ENCODE measurements at regions not wholly inside any gene's neighbourhood (a gene's known extent, or its start where the extent isn't known, plus 50 kb on each side); places are given as distances from the start of the nearest gene placed in this dataset.

DNA sequence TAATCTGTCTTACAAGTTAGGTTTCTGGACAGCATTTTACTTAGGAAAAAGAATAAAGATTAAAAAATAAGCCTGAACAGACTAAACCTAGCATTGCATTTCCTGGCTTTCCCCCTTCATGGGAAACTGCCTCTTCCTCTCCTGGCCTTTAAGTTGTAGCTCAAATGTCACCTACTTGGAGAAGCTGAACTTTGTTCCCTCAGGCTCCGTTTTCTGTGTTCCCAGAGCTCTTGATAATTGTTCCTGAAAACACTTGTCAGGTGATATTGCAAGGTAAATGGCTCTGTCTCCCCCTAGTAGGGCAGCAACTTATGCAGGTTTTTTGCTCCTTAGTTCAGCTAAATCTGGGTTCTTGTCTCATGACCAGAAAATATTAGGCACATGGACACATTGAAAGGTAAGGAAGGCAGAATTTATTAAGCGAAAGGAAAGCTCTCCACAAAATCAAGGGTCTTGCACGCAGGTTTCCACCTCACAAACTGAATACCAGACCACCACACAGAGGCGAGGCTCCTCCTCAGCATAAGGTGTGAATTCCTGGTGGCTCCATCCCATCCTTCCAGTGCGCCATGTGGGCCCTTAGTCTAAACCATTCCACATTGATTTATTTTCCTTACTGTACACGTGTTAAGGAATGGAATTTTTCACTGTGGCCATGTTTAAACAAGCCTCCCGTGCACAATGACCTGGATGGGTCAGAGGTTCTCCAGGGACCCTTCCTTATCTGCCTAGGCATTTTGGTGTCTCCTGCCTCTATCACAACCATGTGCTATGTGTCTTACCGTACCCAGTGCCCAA, 229.3 kb downstream of the HNMT start:
- no peaks in the 10 kb centered on the region for H3K4me1 ChIP-seq
- no peak for DNase-seq (ENCODE audit: low spot score in 2 of 2)
- H3K9me3 ChIP-seq = no peaks in the 10 kb centered on the region
- H3K27ac ChIP-seq = no peak overlapping the region
- no peaks in the 10 kb centered on the region for H3K27me3 ChIP-seq
- no peaks in the 10 kb centered on the region for H3K36me3 ChIP-seq
- no peak overlapping the region for H3K4me3 ChIP-seq
- intact Hi-C loops (cut with DNase I; ENCODE audit: low total_unique reads) = no loop called here
- TF ChIP-seq CTCF (IDR thresholded peaks at IDR 0.05) (no peak), POLR2AphosphoS5 (IDR thresholded peaks at IDR 0.05) (no peak), POLR2A (IDR thresholded peaks at IDR 0.05) (no peak)

DNA sequence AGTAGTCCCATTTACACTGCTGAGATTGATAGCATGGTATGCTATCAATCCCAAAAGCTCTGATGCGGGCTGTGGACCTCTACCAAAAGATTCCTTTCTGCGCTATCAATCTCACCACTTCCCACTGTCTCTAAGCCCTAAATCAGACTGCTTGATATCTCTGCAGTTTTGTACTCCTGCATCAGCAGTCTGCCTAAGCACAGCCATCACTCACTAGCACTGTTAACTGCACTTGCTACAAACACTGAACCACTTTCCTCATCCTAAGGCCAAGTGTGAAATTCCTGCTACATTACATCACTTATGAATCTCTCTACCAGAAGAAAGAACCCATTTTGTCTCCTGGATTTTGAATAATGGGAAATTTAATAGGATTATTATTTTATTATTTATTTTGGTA, 237.0 kb downstream of the HNMT start:
- Histone ChIP-seq H3K4me3 (no peak overlapping the region), H3K4me1 (no peaks in the 10 kb centered on the region), H3K9me3 (no peaks in the 10 kb centered on the region), H3K27ac (no peak overlapping the region), H3K36me3 (no peaks in the 10 kb centered on the region), H3K27me3 (no peaks in the 10 kb centered on the region)
- TF ChIP-seq POLR2A (IDR thresholded peaks at IDR 0.05) (no peak), CTCF (IDR thresholded peaks at IDR 0.05) (no peak), POLR2AphosphoS5 (IDR thresholded peaks at IDR 0.05) (no peak)
- intact Hi-C loops (cut with DNase I; ENCODE audit: low total_unique reads) = no loop called here
- no peak for DNase-seq (ENCODE audit: low spot score in 2 of 2)

DNA sequence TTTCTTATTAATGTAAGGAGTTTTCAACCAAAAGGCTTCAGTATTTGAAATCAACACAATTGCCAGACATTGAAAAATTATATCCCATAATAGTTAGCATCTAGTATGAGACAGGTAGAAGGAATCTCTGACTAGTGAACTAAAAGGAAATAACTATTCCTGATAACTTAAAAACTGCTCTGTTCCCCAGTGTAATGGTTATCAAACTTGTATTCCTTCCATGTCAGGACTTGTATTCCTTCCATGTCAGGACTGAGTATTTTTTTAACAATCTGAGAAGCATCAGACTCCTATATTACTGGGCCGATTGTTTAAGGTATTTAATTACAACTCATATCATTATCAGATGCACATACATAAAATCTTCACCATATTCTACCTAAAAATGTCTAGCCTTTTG, 238.5 kb downstream of the HNMT start:
- no peaks in the 10 kb centered on the region for H3K27me3 ChIP-seq
- TF ChIP-seq CTCF (IDR thresholded peaks at IDR 0.05) = no peak
- TF ChIP-seq POLR2AphosphoS5 (IDR thresholded peaks at IDR 0.05) = no peak
- no peak for TF ChIP-seq POLR2A (IDR thresholded peaks at IDR 0.05)
- H3K4me1 ChIP-seq = no peaks in the 10 kb centered on the region
- no peak for DNase-seq (ENCODE audit: low spot score in 2 of 2)
- no peaks in the 10 kb centered on the region for H3K36me3 ChIP-seq
- no peaks in the 10 kb centered on the region for H3K9me3 ChIP-seq
- no peak overlapping the region for H3K4me3 ChIP-seq
- no peak overlapping the region for H3K27ac ChIP-seq
- intact Hi-C loops (cut with DNase I; ENCODE audit: low total_unique reads) = no loop called here

DNA sequence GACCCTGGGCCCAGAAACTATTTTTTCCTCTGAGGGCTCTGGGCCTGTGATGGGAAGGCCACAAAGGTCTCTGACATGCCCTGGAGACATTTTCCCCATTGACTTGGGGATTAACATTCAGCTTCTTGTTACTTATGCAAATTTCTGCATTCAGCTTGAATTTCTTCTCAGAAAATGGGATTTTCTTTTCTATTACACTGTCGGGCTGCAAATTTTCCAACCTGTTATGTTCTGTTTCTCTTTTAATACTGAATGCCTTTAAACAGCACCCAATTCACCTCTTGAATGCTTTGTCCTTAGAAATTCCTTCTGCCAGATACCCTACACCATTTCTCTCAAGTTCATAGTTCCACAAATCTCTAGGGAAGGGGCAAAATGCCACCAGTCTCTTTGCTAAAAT, 241.0 kb downstream of the HNMT start:
- TF ChIP-seq POLR2A (IDR thresholded peaks at IDR 0.05) (no peak), POLR2AphosphoS5 (IDR thresholded peaks at IDR 0.05) (no peak), CTCF (IDR thresholded peaks at IDR 0.05) (no peak)
- no peaks in the 10 kb centered on the region for H3K4me1 ChIP-seq
- H3K27me3 ChIP-seq = no peaks in the 10 kb centered on the region
- H3K36me3 ChIP-seq = no peaks in the 10 kb centered on the region
- H3K4me3 ChIP-seq = no peak overlapping the region
- DNase-seq (ENCODE audit: low spot score in 2 of 2) = no peak
- intact Hi-C loops (cut with DNase I; ENCODE audit: low total_unique reads) = no loop called here
- no peaks in the 10 kb centered on the region for H3K9me3 ChIP-seq
- H3K27ac ChIP-seq = no peak overlapping the region

DNA sequence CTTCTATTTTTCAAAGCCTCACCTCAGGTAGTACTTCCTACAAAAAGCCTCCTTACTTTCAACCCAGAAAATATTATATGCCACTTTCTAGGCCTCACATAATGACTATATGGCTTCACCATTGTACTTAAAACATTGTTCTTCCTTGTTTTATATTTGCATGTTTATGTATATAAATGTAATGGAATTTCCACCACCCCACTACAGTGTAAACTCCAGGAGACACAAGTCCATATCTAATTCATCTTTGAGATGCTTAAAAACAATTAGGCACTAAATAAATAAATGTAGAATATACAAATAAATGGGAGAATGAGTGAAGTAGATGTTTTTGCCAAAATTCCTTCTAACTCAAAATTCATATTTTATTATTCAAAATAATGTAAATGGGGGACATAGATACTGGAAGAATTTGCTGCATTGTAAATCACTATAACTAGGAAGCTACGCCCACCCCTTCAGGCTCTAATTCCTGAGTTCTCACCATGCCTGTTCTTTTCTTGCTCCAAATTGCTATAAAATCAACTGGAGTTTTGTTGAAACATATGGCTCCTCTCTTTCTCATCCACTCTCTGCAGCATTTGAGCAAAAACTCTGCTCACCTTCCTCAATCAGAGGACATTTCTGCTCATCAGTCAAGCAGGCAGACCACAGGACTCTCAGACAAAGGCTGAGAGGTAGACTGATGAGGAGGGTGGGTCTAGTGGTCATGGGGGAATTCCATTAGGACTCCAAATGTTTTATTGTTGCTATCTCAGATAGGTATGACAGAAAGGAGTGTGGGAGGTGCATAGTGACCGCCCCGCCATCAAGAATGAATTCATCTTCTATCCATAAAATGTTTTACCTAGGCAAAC, 243.0 kb downstream of the HNMT start:
- TF ChIP-seq POLR2A (IDR thresholded peaks at IDR 0.05) = no peak
- no peak for TF ChIP-seq POLR2AphosphoS5 (IDR thresholded peaks at IDR 0.05)
- no peak for TF ChIP-seq CTCF (IDR thresholded peaks at IDR 0.05)
- Histone ChIP-seq H3K4me1 (no peaks in the 10 kb centered on the region), H3K36me3 (no peaks in the 10 kb centered on the region), H3K9me3 (no peaks in the 10 kb centered on the region), H3K4me3 (no peak overlapping the region), H3K27me3 (no peaks in the 10 kb centered on the region), H3K27ac (no peak overlapping the region)
- intact Hi-C loops (cut with DNase I; ENCODE audit: low total_unique reads) = no loop called here
- DNase-seq (ENCODE audit: low spot score in 2 of 2) = no peak

All from breast epithelium (tissue), 4 donors.